H9 (cell line): ENCODE measurements at regions not wholly inside any gene's neighbourhood (a gene's known extent, or its start where the extent isn't known, plus 50 kb on each side); places are given as distances from the start of the nearest gene placed in this dataset.

ENCODE experiments used
- DNase-seq: peaks from one replicate; pipeline ENCODE4 v3.0.0-alpha.2; 2017
- H2AFZ ChIP-seq: one replicate; pipeline ENCODE4 v1.6.1; 2013; ENCODE audit warnings: mild to moderate bottlenecking, low read length, control low read depth, moderate library complexity
- H2AK5ac ChIP-seq: 2 replicates; pipeline ENCODE4 v1.6.1; 2013; ENCODE audit warnings: low read length, control low read depth, mixed read lengths; ENCODE audit not compliant: insufficient read length
- H2BK120ac ChIP-seq: one replicate; pipeline ENCODE4 v1.6.1; 2013; ENCODE audit warnings: low read depth, mild to moderate bottlenecking, low read length, control low read depth, inconsistent platforms; ENCODE audit not compliant: poor library complexity, severe bottlenecking
- H2BK12ac ChIP-seq: 2 replicates; pipeline ENCODE4 v1.6.1; 2013; ENCODE audit warnings: low read length, control low read depth, mixed read lengths, low read depth; ENCODE audit not compliant: insufficient read length
- H2BK15ac ChIP-seq: 2 replicates; pipeline ENCODE4 v1.6.1; 2013; ENCODE audit warnings: low read depth, low read length, control low read depth
- H2BK20ac ChIP-seq: one replicate; pipeline ENCODE4 v1.6.1; 2013; ENCODE audit warnings: low read depth, mild to moderate bottlenecking, low read length, control low read depth, inconsistent platforms; ENCODE audit not compliant: poor library complexity, severe bottlenecking
- H2BK5ac ChIP-seq: 2 replicates; pipeline ENCODE4 v1.6.1; 2013; ENCODE audit warnings: low read length, control low read depth, mixed read lengths; ENCODE audit not compliant: insufficient read length
- H3K14ac ChIP-seq: 2 replicates; pipeline ENCODE4 v1.6.1; 2013; ENCODE audit warnings: low read length, control low read depth; ENCODE audit not compliant: insufficient read depth
- H3K18ac ChIP-seq: 2 replicates; pipeline ENCODE4 v1.6.1; 2013; ENCODE audit warnings: low read depth, mild to moderate bottlenecking, mixed read lengths, low read length, control low read depth; ENCODE audit not compliant: insufficient read length
- H3K23ac ChIP-seq: 2 replicates; pipeline ENCODE4 v1.6.1; 2013; ENCODE audit warnings: low read length, control low read depth, mixed read lengths, low read depth; ENCODE audit not compliant: insufficient read length
- H3K23me2 ChIP-seq: 2 replicates; pipeline ENCODE4 v1.6.1; 2013; ENCODE audit warnings: low read depth, mild to moderate bottlenecking, mixed read lengths, low read length, control low read depth; ENCODE audit not compliant: insufficient read length, poor library complexity, severe bottlenecking
- H3K27ac ChIP-seq: 2 replicates; pipeline ENCODE4 v1.5.1; 2013; ENCODE audit warnings: low read length, control low read depth, mixed read lengths, low read depth; ENCODE audit not compliant: insufficient read length
- H3K27me3 ChIP-seq: 2 replicates; pipeline ENCODE4 v1.6.1; 2013; ENCODE audit warnings: low read length, control low read depth, inconsistent platforms; ENCODE audit not compliant: insufficient read depth
- H3K4ac ChIP-seq: 2 replicates; pipeline ENCODE4 v1.6.1; 2013; ENCODE audit warnings: low read depth, mild to moderate bottlenecking, control low read depth, inconsistent platforms, low read length, moderate library complexity
- H3K4me1 ChIP-seq: 2 replicates; pipeline ENCODE4 v1.6.1; 2013; ENCODE audit warnings: low read length, control low read depth, inconsistent platforms; ENCODE audit not compliant: insufficient read depth
- H3K4me2 ChIP-seq: 2 replicates; pipeline ENCODE4 v1.6.1; 2013; ENCODE audit warnings: low read length, control low read depth, mixed read lengths; ENCODE audit not compliant: insufficient read length, insufficient read depth
- H3K56ac ChIP-seq: 2 replicates; pipeline ENCODE4 v1.6.1; 2013; ENCODE audit warnings: low read depth, mild to moderate bottlenecking, mixed read lengths, low read length, control low read depth; ENCODE audit not compliant: insufficient read length
- H3K79me1 ChIP-seq: 2 replicates; pipeline ENCODE4 v1.6.1; 2013; ENCODE audit warnings: low read depth, mild to moderate bottlenecking, moderate library complexity, low read length, control low read depth, inconsistent platforms; ENCODE audit not compliant: insufficient read depth, poor library complexity, severe bottlenecking
- H3K79me2 ChIP-seq: 2 replicates; pipeline ENCODE4 v1.6.1; 2013; ENCODE audit warnings: low read length, control low read depth, inconsistent platforms; ENCODE audit not compliant: insufficient read depth
- H3K9ac ChIP-seq: 2 replicates; pipeline ENCODE4 v1.6.1; 2013; ENCODE audit warnings: low read length, control low read depth, mixed read lengths; ENCODE audit not compliant: insufficient read length; ENCODE audit errors: extremely low read depth
- H3K9me3 ChIP-seq: one replicate; pipeline ENCODE4 v1.6.1; 2013; ENCODE audit warnings: low read depth, low read length, inconsistent platforms; ENCODE audit not compliant: control insufficient read depth
- H3T11ph ChIP-seq: one replicate; pipeline ENCODE4 v1.6.1; 2013; ENCODE audit warnings: mild to moderate bottlenecking, low read length, control low read depth, inconsistent platforms
- H4K20me1 ChIP-seq: one replicate; pipeline ENCODE4 v1.6.1; 2013; ENCODE audit not compliant: control insufficient read depth, insufficient read length, insufficient read depth
- H4K5ac ChIP-seq: 2 replicates; pipeline ENCODE4 v1.6.1; 2013; ENCODE audit warnings: low read depth, mild to moderate bottlenecking, mixed read lengths, low read length, control low read depth; ENCODE audit not compliant: insufficient read length
- H4K8ac ChIP-seq: replicated peaks from 2 replicates; pipeline ENCODE4 v1.6.1; 2013; ENCODE audit warnings: low read length, control low read depth, mixed read lengths, low read depth; ENCODE audit not compliant: insufficient read length
- H4K91ac ChIP-seq: 2 replicates; pipeline ENCODE4 v1.6.1; 2013; ENCODE audit warnings: low read depth, mild to moderate bottlenecking, moderate library complexity, mixed read lengths, low read length, control low read depth; ENCODE audit not compliant: insufficient read length
- H3K27ac Mint-ChIP-seq, 3 experiments: 2 replicates in 2 of 3; 3 replicates in 1 of 3; pipeline ENCODE4 v1.8.0; 2020 to 2021; ENCODE audit warnings: mixed read lengths in 3 of 3, mild to moderate bottlenecking in 1 of 3, moderate library complexity in 1 of 3
- H3K27me3 Mint-ChIP-seq: 2 replicates; pipeline ENCODE4 v1.8.0; 2021; ENCODE audit warnings: low read depth, mild to moderate bottlenecking, moderate library complexity, mixed read lengths
- H3K36me3 Mint-ChIP-seq, 3 experiments: 2 replicates in 2 of 3; 3 replicates in 1 of 3; pipeline ENCODE4 v1.8.0; 2020 to 2021; ENCODE audit warnings: low read depth in 3 of 3, mixed read lengths in 3 of 3; ENCODE audit not compliant: insufficient read depth in 1 of 3
- H3K4me1 Mint-ChIP-seq, 2 experiments: 2 replicates each; pipeline ENCODE4 v1.8.0; 2020; ENCODE audit warnings: mixed read lengths in 2 of 2
- H3K4me3 Mint-ChIP-seq, 2 experiments: 2 replicates in 1 of 2; 3 replicates in 1 of 2; pipeline ENCODE4 v1.8.0; 2020 to 2021; ENCODE audit warnings: mild to moderate bottlenecking in 2 of 2, mixed read lengths in 2 of 2, moderate library complexity in 1 of 2
- H3K9me3 Mint-ChIP-seq, 2 experiments: 2 replicates in 1 of 2; 3 replicates in 1 of 2; pipeline ENCODE4 v1.8.0; 2020; ENCODE audit warnings: mild to moderate bottlenecking in 2 of 2, mixed read lengths in 2 of 2, moderate library complexity in 1 of 2
- WGBS: extraction: QIAGEN DNeasy Blood & Tissue Kit; methylation state at CpG from one replicate; pipeline ENCODE4 v1.1.7; 2013; ENCODE audit warnings: missing lambda C conversion rate, low lambda C conversion rate, mixed read lengths; ENCODE audit not compliant: insufficient read length; ENCODE audit errors: extremely low coverage; 5-methylcytosine and 5-hydroxymethylcytosine counted together
- TF ChIP-seq, protein P1 (sequence below): fragments of 200-600 bp; sonication (generic); conservative IDR thresholded peaks from 3 replicates; pipeline ENCODE4 v1.8.0; 2021; ENCODE audit warnings: antibody characterized with exemption, mild to moderate bottlenecking

DNA sequence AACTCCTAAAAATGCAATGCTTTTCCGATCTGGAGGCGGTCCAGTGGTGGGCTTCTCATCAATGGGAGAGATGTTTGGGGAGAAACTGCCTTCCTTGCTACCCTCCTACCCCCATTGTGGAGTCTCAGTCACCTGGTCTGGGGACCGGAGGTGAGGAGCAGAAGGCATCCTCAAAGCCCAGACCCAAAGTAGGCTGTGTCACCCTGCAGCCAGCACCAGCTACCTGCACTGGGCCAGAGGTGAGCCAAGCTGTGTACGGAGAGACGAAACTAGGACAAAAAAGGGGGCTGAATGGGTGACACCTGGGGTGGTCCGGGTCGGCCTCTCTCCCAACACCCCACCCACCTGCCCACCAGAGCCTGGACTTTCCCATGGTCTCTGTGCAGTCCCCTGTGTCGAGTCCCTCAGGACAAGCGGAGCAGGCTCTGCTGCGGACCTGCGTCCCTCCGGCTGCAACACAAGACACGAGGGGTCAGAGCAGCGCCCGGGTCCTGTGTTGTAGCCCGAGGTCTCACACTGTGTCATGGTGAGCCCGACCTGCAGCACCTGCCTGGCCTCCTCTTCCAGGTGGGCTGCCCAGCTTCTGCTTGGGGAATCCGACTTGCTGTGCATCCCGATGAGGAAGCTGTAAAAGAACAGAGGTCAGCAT is 68.0 kb upstream of the RMP24 start:
- Histone ChIP-seq H2BK12ac (no peak overlapping the region), H3K4me2 (no peak overlapping the region), H3K27me3 (no peaks in the 10 kb centered on the region), H3K23me2 (no peaks in the 10 kb centered on the region), H3K4me1 (no peaks in the 10 kb centered on the region), H4K91ac (no peak overlapping the region), H2AK5ac (no peak overlapping the region), H2BK15ac (no peak overlapping the region), H4K8ac (no peak overlapping the region), H3K9me3 (no peaks in the 10 kb centered on the region), H3K4ac (no peak overlapping the region), H3K9ac (no peak overlapping the region), H2BK5ac (no peak overlapping the region), H3K23ac (no peak overlapping the region), H3K14ac (no peak overlapping the region; the same call in 1 of the 2 replicates), H4K20me1 (no peaks in the 10 kb centered on the region), H3K79me1 (no peaks in the 10 kb centered on the region), H4K5ac (no peak overlapping the region), H3K56ac (no peak overlapping the region), H3K18ac (no peak overlapping the region), H3K79me2 (no peaks in the 10 kb centered on the region), H2BK120ac (no peak overlapping the region), H3T11ph (no peak overlapping the region), H2BK20ac (no peak overlapping the region), H3K27ac (no peak overlapping the region), H2AFZ (no peak overlapping the region)
- no peak overlapping the region for H3K27ac Mint-ChIP-seq
- peaks cover 5 to 12% of the 10 kb centered on the region in 2 experiments for H3K4me1 Mint-ChIP-seq
- no peaks in the 10 kb centered on the region for H3K27me3 Mint-ChIP-seq
- no peak for DNase-seq
- H3K36me3 Mint-ChIP-seq = peaks cover 31 to 60% (median 56%) of the 10 kb centered on the region in 3 experiments
- no CpG with 5 or more reads among the region's 19 CpGs for WGBS
- no peak overlapping the region for H3K4me3 Mint-ChIP-seq
- TF ChIP-seq, protein P1, sequence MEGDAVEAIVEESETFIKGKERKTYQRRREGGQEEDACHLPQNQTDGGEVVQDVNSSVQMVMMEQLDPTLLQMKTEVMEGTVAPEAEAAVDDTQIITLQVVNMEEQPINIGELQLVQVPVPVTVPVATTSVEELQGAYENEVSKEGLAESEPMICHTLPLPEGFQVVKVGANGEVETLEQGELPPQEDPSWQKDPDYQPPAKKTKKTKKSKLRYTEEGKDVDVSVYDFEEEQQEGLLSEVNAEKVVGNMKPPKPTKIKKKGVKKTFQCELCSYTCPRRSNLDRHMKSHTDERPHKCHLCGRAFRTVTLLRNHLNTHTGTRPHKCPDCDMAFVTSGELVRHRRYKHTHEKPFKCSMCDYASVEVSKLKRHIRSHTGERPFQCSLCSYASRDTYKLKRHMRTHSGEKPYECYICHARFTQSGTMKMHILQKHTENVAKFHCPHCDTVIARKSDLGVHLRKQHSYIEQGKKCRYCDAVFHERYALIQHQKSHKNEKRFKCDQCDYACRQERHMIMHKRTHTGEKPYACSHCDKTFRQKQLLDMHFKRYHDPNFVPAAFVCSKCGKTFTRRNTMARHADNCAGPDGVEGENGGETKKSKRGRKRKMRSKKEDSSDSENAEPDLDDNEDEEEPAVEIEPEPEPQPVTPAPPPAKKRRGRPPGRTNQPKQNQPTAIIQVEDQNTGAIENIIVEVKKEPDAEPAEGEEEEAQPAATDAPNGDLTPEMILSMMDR = no peak
- H3K9me3 Mint-ChIP-seq = peaks cover 11 to 24% of the 10 kb centered on the region in 2 experiments; a peak in 3 of 5 replicates
